ENCODE measurements at regions not wholly inside any gene's neighbourhood (a gene's known extent, or its start where the extent isn't known, plus 50 kb on each side); places are given as distances from the start of the nearest gene placed in this dataset.

DNA sequence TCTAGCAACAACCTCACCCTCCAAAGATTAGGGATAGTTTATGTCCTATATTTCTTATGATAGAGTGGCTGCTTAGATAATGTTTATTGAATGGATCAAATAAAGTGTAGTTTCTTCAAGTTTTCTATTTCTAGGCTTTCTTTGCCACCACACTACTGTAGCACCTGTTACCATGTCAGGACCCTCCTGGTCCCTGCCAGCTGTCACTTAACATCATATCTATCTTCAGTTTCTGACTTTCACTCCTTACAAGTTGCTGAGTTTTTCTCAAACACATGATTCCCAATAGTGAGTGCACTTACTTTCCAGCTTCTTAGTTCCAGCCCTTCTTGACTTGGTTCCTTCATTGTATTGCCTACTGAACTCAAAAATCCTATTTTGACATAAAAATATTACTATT lies 593.9 kb upstream of the PITX2 start:
- no peak for DNase-seq
- Histone ChIP-seq H3K27ac (ENCODE audit: insufficient read depth, low read length, poor library complexity, severe bottlenecking) (no peak overlapping the region), H3K9me3 (ENCODE audit: control insufficient read depth, low read length) (no peaks in the 10 kb centered on the region), H3K4me3 (ENCODE audit: insufficient read depth, low read depth, low read length, poor library complexity, severe bottlenecking) (no peak overlapping the region), H3K36me3 (ENCODE audit: control insufficient read depth, insufficient read depth, low read length) (no peaks in the 10 kb centered on the region), H3K27me3 (replicated peaks; ENCODE audit: control insufficient read depth, insufficient read depth, low read length, poor library complexity, severe bottlenecking) (no peaks in the 10 kb centered on the region), H3K4me1 (ENCODE audit: control insufficient read depth, insufficient read depth, low read length, poor library complexity, severe bottlenecking) (no peaks in the 10 kb centered on the region)

- Histone ChIP-seq H3K4me1 (ENCODE audit: control insufficient read depth, insufficient read depth, low read length, poor library complexity, severe bottlenecking) (no peaks in the 10 kb centered on the region), H3K27me3 (replicated peaks; ENCODE audit: control insufficient read depth, insufficient read depth, low read length, poor library complexity, severe bottlenecking) (no peaks in the 10 kb centered on the region), H3K36me3 (ENCODE audit: control insufficient read depth, insufficient read depth, low read length) (no peaks in the 10 kb centered on the region), H3K9me3 (ENCODE audit: control insufficient read depth, low read length) (peaks cover 4% of the 10 kb centered on the region), H3K27ac (ENCODE audit: insufficient read depth, low read length, poor library complexity, severe bottlenecking) (no peak overlapping the region), H3K4me3 (ENCODE audit: insufficient read depth, low read depth, low read length, poor library complexity, severe bottlenecking) (no peak overlapping the region)
- DNase-seq, result no peak
Observed at GRCh38 chr4:111221371-111221770, 598.5 kb upstream of the PITX2 start.

DNA sequence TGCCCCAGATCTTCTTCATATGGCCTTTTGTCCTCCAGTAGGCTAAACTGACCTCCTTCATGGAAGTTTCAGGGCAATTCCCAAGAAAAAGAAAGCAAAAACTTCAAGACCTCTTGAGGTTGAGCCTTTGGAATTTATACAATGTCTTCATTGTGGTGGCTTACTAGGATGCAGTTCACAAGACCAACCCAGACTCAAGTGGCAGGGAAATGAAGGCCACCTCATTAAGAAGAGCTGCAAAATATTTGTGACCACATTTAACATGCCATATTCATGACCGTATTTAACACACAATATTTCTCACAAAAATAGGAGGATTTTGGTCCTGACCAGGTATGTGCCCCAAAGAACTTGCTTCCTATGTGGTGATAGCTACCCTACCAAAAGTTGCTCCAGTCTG lies 605.5 kb upstream of the PITX2 start:
- Histone ChIP-seq H3K4me3 (ENCODE audit: insufficient read depth, low read depth, low read length, poor library complexity, severe bottlenecking) (no peak overlapping the region), H3K27me3 (replicated peaks; ENCODE audit: control insufficient read depth, insufficient read depth, low read length, poor library complexity, severe bottlenecking) (no peaks in the 10 kb centered on the region), H3K4me1 (ENCODE audit: control insufficient read depth, insufficient read depth, low read length, poor library complexity, severe bottlenecking) (no peaks in the 10 kb centered on the region), H3K27ac (ENCODE audit: insufficient read depth, low read length, poor library complexity, severe bottlenecking) (no peak overlapping the region), H3K9me3 (ENCODE audit: control insufficient read depth, low read length) (no peaks in the 10 kb centered on the region), H3K36me3 (ENCODE audit: control insufficient read depth, insufficient read depth, low read length) (no peaks in the 10 kb centered on the region)
- no peak for DNase-seq

DNA sequence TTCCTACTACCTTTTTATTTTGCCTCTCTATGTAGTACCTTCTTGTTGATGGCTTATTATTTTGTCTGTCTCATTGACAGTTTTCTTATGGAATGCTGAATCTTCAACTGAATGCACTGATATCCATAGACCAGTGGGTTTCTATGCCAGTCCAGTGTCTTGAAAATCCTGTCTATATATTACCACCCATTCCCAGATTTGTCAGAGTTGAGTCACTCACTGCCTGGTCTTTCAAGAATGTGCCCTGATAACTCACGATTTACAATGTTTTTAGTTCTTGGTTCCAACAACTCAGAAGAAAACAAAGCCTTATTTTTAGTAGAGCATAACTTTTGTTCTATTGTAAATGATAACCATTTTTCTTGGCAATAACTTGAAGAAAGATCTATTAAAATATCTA lies 606.0 kb upstream of the PITX2 start:
- Histone ChIP-seq H3K4me1 (ENCODE audit: control insufficient read depth, insufficient read depth, low read length, poor library complexity, severe bottlenecking) (no peaks in the 10 kb centered on the region), H3K27ac (ENCODE audit: insufficient read depth, low read length, poor library complexity, severe bottlenecking) (no peak overlapping the region), H3K4me3 (ENCODE audit: insufficient read depth, low read depth, low read length, poor library complexity, severe bottlenecking) (no peak overlapping the region), H3K36me3 (ENCODE audit: control insufficient read depth, insufficient read depth, low read length) (no peaks in the 10 kb centered on the region), H3K9me3 (ENCODE audit: control insufficient read depth, low read length) (no peaks in the 10 kb centered on the region), H3K27me3 (replicated peaks; ENCODE audit: control insufficient read depth, insufficient read depth, low read length, poor library complexity, severe bottlenecking) (no peaks in the 10 kb centered on the region)
- no peak for DNase-seq

- no peaks in the 10 kb centered on the region for H3K27me3 ChIP-seq (replicated peaks; ENCODE audit: control insufficient read depth, insufficient read depth, low read length, poor library complexity, severe bottlenecking)
- H3K4me1 ChIP-seq (ENCODE audit: control insufficient read depth, insufficient read depth, low read length, poor library complexity, severe bottlenecking), result no peaks in the 10 kb centered on the region
- H3K4me3 ChIP-seq (ENCODE audit: insufficient read depth, low read depth, low read length, poor library complexity, severe bottlenecking), result no peak overlapping the region
- H3K36me3 ChIP-seq (ENCODE audit: control insufficient read depth, insufficient read depth, low read length), result no peaks in the 10 kb centered on the region
- H3K9me3 ChIP-seq (ENCODE audit: control insufficient read depth, low read length), result no peaks in the 10 kb centered on the region
- no peak for DNase-seq
- H3K27ac ChIP-seq (ENCODE audit: insufficient read depth, low read length, poor library complexity, severe bottlenecking), result no peak overlapping the region
Observed at GRCh38 chr4:111230265-111230664, 607.4 kb upstream of the PITX2 start.

DNA sequence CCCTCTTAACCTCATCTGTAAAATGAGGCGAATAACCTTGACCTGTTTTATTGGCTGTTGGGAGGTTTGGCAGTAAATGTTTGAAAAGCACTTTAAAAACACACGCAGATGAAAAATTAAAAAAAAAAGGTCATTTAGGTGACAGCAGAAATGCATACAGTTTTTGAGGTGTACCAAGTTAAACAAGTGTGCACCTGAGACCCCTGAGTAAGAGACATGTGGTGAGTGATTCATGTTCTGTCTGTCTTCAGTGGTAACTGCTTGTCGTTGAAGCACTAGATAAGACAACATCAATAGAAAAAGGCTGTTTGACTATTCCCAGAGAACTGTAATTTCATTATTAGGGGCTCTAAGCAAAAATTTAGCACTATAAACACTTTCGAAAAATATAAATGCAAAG lies 608.4 kb upstream of the PITX2 start:
- no peak overlapping the region for H3K27ac ChIP-seq (ENCODE audit: insufficient read depth, low read length, poor library complexity, severe bottlenecking)
- no peaks in the 10 kb centered on the region for H3K36me3 ChIP-seq (ENCODE audit: control insufficient read depth, insufficient read depth, low read length)
- H3K4me1 ChIP-seq (ENCODE audit: control insufficient read depth, insufficient read depth, low read length, poor library complexity, severe bottlenecking), result no peaks in the 10 kb centered on the region
- no peaks in the 10 kb centered on the region for H3K9me3 ChIP-seq (ENCODE audit: control insufficient read depth, low read length)
- no peaks in the 10 kb centered on the region for H3K27me3 ChIP-seq (replicated peaks; ENCODE audit: control insufficient read depth, insufficient read depth, low read length, poor library complexity, severe bottlenecking)
- no peak for DNase-seq
- no peak overlapping the region for H3K4me3 ChIP-seq (ENCODE audit: insufficient read depth, low read depth, low read length, poor library complexity, severe bottlenecking)

GRCh38 chr4:111234939-111235338 lies 612.1 kb upstream of the PITX2 start:
- Histone ChIP-seq H3K27me3 (replicated peaks; ENCODE audit: control insufficient read depth, insufficient read depth, low read length, poor library complexity, severe bottlenecking) (no peaks in the 10 kb centered on the region), H3K36me3 (ENCODE audit: control insufficient read depth, insufficient read depth, low read length) (no peaks in the 10 kb centered on the region), H3K9me3 (ENCODE audit: control insufficient read depth, low read length) (no peaks in the 10 kb centered on the region), H3K4me1 (ENCODE audit: control insufficient read depth, insufficient read depth, low read length, poor library complexity, severe bottlenecking) (no peaks in the 10 kb centered on the region), H3K4me3 (ENCODE audit: insufficient read depth, low read depth, low read length, poor library complexity, severe bottlenecking) (no peak overlapping the region), H3K27ac (ENCODE audit: insufficient read depth, low read length, poor library complexity, severe bottlenecking) (no peak overlapping the region)
- DNase-seq, result no peak

DNA sequence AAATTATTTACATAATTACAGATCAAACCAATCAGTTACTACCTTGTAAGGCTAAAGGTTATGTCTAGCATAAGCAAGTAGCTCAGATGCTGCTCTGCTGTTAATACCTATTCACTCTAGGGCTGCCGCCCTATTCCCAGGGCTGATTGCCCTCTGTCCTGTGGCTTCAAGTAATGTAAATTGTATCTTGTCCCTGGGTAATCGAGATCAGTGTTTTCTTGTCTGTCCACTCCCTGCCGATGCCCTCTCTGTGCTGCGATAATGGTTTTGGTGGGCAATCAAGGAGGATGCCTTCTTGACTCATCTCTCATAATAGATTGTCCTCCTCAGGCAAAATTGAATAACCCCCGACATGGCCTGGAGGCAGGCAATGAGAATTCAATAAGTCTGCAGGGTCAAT lies 641.0 kb upstream of the PITX2 start:
- Histone ChIP-seq H3K36me3 (ENCODE audit: control insufficient read depth, insufficient read depth, low read length) (no peaks in the 10 kb centered on the region), H3K27ac (ENCODE audit: insufficient read depth, low read length, poor library complexity, severe bottlenecking) (no peak overlapping the region), H3K4me1 (ENCODE audit: control insufficient read depth, insufficient read depth, low read length, poor library complexity, severe bottlenecking) (no peaks in the 10 kb centered on the region), H3K4me3 (ENCODE audit: insufficient read depth, low read depth, low read length, poor library complexity, severe bottlenecking) (no peak overlapping the region), H3K27me3 (replicated peaks; ENCODE audit: control insufficient read depth, insufficient read depth, low read length, poor library complexity, severe bottlenecking) (no peaks in the 10 kb centered on the region), H3K9me3 (ENCODE audit: control insufficient read depth, low read length) (no peaks in the 10 kb centered on the region)
- no peak for DNase-seq

GRCh38 chr4:111266937-111267336 lies 644.1 kb upstream of the PITX2 start:
- no peaks in the 10 kb centered on the region for H3K36me3 ChIP-seq (ENCODE audit: control insufficient read depth, insufficient read depth, low read length)
- no peak for DNase-seq
- H3K27me3 ChIP-seq (replicated peaks; ENCODE audit: control insufficient read depth, insufficient read depth, low read length, poor library complexity, severe bottlenecking), result no peaks in the 10 kb centered on the region
- H3K27ac ChIP-seq (ENCODE audit: insufficient read depth, low read length, poor library complexity, severe bottlenecking), result no peak overlapping the region
- H3K4me3 ChIP-seq (ENCODE audit: insufficient read depth, low read depth, low read length, poor library complexity, severe bottlenecking), result no peak overlapping the region
- H3K9me3 ChIP-seq (ENCODE audit: control insufficient read depth, low read length), result no peaks in the 10 kb centered on the region
- H3K4me1 ChIP-seq (ENCODE audit: control insufficient read depth, insufficient read depth, low read length, poor library complexity, severe bottlenecking), result no peaks in the 10 kb centered on the region

DNA sequence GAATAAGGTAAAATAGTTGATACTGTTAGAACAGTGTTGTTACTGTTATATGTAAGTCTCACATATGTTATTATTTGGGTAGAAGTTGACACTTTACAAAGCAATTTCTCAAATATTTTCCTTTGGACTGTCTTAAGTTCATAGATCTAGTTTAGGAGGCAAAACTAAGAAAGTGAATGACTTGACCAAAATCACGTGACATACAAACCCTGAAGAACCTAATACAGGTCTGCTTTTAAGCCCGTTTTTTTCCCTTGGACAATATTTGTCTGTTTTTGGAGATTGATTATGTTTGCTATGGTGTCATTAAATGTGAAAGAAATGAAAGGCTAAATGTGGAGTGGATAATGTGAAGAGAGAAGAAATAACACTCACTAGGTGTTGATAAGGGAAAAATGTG lies 644.9 kb upstream of the PITX2 start:
- no peak overlapping the region for H3K4me3 ChIP-seq (ENCODE audit: insufficient read depth, low read depth, low read length, poor library complexity, severe bottlenecking)
- H3K9me3 ChIP-seq (ENCODE audit: control insufficient read depth, low read length), result no peaks in the 10 kb centered on the region
- H3K4me1 ChIP-seq (ENCODE audit: control insufficient read depth, insufficient read depth, low read length, poor library complexity, severe bottlenecking), result no peaks in the 10 kb centered on the region
- no peaks in the 10 kb centered on the region for H3K36me3 ChIP-seq (ENCODE audit: control insufficient read depth, insufficient read depth, low read length)
- no peaks in the 10 kb centered on the region for H3K27me3 ChIP-seq (replicated peaks; ENCODE audit: control insufficient read depth, insufficient read depth, low read length, poor library complexity, severe bottlenecking)
- no peak for DNase-seq
- no peak overlapping the region for H3K27ac ChIP-seq (ENCODE audit: insufficient read depth, low read length, poor library complexity, severe bottlenecking)
